ENCODE measurements at regions not wholly inside any gene's neighbourhood (a gene's known extent, or its start where the extent isn't known, plus 50 kb on each side); places are given as distances from the start of the nearest gene placed in this dataset.

DNA sequence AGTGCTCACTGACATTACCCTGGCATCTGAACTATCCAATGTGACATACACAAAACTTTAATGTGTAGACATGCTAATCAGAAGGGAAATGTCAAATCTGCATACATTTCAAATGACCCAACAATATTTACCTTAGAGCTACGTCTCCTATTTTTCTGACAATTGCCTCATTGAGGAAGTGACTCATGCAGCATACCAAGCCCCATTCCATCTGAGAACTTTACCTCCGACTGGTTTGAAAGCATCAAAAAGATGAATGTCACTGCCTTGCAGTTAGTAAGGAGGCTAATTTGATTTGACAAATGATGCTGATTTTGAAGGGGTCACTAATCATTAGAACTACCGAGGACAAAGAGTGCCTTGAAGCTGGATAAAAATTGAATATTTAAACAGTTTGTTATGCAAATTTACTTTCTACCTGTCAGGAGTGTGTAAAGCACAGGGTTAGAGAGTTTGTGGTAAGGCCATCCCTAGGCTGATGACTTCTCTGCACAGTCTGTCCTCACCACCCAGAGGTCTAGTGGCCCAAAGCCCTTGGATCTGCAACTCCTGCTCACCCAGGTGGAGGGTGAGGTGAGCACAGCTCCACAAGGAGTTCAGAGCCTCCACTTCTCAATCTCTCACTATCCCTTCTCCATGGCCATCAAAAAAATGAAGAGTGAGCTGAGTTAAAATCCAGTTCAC lies 500.3 kb upstream of the C1orf87 start:
- TF ChIP-seq, protein P1, sequence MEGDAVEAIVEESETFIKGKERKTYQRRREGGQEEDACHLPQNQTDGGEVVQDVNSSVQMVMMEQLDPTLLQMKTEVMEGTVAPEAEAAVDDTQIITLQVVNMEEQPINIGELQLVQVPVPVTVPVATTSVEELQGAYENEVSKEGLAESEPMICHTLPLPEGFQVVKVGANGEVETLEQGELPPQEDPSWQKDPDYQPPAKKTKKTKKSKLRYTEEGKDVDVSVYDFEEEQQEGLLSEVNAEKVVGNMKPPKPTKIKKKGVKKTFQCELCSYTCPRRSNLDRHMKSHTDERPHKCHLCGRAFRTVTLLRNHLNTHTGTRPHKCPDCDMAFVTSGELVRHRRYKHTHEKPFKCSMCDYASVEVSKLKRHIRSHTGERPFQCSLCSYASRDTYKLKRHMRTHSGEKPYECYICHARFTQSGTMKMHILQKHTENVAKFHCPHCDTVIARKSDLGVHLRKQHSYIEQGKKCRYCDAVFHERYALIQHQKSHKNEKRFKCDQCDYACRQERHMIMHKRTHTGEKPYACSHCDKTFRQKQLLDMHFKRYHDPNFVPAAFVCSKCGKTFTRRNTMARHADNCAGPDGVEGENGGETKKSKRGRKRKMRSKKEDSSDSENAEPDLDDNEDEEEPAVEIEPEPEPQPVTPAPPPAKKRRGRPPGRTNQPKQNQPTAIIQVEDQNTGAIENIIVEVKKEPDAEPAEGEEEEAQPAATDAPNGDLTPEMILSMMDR (IDR thresholded peaks at IDR 0.05; ENCODE audit: low read depth, low read length, poor library complexity, severe bottlenecking), result no peak
- no peak for TF ChIP-seq EZH2phosphoT487 (IDR thresholded peaks at IDR 0.05; ENCODE audit: borderline replicate concordance, low read length)

Data from DOHH2 (cell line).